ENCODE measurements at regions not wholly inside any gene's neighbourhood (a gene's known extent, or its start where the extent isn't known, plus 50 kb on each side); places are given as distances from the start of the nearest gene placed in this dataset.
A peak's percentile ranks its signal among the peaks of the same experiment; 100 is the strongest.

DNA sequence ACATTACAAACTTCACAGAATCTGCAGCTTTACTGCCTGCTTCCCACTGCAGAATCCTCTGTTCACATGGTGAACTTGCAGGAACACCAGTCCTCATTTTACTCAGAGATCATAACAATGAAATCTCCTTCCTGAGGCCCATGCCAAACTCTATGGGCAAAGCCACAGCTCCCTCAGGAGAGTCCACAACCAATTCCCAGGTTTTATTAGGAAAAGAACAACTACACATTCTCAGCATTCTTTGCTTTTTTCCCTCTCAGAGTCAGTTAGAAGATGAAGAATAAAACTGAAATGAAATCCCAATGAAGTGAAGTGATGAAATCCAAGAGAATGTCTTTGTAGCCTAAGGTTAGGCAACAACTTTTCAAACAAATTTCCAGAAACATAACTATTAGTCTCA lies 233.7 kb downstream of the DSEL start:
- DNase-seq = no peak

DNA sequence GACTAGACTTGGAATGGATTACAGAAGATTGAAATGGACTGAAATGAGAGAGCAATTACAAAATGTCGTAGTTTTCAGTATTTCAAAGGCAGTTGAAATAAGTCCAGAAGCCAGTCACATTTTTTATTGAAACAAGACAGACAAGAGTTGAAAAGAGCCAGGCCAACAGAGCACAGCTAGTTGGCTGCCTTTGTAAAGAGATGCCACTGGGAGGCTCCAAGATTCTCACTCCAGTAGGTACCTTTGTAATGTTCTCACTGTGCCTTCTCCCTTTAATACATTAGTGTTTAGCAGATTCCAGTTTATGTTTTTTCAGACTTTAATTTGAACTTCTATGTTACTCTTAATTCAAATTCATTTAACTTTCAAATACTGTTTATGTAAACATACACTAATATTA lies 234.8 kb downstream of the DSEL start:
- no peak for DNase-seq

DNA sequence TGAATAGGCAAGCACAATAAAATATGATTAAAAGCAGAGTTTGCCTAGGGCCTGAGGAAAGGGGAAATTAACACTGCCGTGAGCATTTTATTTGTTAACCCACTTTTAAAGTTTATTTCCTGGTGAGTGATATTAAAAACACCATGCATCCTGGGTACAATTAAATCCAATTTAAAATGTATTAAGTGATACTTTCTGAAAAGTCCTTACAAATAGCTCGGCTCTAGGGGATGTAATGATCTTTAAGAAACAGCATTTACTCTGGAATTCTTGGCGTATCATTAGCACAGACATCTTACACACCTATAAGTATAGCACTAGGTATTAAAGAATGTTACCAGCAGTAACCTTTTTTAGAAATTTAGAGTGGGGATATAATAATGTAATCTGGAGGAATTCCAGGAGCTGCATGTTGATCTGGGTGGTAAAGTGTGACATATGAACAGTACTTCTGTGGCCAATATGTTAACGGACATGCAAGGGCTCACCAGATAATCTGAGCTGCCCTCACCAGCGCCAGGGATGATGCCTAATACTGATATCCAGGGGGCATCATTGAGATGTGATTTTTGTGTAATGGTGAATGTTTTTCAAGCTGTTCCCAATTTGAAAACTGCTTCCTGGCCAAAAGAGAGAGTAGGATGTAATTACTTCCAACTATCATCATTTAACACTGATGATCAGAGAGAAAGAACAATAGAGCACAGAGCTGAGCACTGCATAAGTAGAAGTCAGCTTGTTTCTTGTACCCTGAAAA lies 235.9 kb downstream of the DSEL start:
- DNase-seq = no peak

DNA sequence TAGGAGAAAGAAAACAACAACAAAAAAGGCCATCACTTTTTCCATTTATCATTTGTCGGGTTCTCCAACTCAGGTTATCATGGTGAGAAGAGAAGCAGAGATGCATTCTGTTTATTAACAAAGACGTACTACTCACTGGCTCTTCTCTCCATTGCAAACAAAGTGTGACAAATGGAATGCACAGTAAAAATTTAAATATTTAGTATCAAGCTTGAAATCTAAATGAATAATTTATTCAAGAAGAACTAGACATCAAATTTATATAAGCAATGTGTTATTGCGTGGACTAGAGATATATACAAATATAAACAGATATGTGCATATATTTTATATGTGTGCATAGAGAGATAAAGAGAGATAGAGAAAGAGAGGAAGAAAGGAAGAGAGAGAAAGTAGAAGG lies 236.5 kb downstream of the DSEL start:
- DNase-seq = no peak

DNA sequence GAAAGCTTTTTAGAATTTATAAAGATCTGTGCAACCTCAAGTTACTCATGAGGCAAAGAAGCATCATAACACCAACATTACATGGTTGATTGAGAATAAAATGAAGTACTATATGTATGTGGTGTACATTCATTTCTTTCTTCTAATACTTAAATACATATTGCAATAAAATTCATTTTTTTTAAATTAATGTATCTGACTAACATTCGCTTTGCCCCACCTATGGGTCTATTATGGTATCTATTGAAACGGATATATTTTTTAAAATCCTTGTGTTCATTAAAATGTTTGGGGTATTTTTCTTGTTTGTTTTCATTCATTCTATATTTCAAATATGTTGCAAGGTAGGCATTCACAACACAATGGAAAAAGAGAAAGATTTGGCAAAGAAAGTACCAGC lies 237.5 kb downstream of the DSEL start:
- no peak for DNase-seq

DNA sequence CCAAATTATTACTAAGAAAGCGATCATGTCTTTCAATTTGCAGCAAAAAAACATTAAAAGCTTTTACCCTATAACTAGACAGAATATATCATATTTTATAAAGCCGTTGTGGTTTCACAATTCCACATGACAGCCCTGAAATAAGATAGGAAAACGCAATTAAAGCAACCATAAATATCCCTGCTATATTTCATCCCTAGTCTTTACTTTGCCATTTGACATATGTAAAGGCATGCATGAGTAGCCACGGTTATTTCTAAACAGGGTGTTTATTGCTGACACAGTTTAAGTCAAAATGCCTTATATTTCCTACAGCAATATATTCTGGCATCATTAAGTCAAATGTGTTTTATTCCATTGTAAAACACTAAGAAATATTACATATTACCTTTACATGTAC lies 239.9 kb downstream of the DSEL start:
- no peak for DNase-seq

DNA sequence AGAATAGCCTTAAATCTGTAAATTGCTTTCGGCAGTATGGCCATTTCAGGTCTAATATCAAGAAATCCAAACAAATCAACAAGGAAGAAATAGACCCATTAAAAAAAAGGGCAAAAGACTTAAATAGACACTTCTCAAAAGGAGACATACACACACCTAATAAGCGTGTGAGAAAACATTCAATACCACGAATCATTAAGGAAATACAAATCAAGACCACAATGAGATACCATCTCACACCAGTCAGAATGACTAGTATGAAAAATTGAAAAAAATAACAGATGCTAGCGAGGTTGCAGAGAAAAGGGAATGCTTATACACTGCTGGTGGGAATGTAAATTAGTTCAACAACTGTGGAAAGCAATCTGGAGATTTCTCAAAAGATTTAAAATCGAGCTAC lies 243.2 kb downstream of the DSEL start:
- no peak for DNase-seq

DNA sequence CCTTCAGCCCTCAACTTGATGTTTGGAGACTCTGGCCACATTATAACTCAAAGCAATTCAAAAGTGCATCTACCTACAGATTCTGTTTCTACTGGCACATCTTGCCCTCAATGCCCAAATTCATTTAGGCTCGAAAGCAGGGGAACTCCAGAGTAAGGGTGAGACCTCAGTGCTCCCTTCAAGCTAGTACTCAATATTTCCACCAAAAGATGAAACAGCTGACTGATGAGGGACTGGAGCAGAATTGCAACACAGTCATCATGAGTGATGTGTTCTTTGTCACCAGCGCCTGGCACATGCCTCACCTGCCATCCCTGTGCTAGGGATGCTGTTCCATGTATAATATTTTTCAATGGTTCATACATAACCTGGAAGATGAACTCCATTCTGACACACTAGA lies 247.3 kb downstream of the DSEL start:
- no peak for DNase-seq

DNA sequence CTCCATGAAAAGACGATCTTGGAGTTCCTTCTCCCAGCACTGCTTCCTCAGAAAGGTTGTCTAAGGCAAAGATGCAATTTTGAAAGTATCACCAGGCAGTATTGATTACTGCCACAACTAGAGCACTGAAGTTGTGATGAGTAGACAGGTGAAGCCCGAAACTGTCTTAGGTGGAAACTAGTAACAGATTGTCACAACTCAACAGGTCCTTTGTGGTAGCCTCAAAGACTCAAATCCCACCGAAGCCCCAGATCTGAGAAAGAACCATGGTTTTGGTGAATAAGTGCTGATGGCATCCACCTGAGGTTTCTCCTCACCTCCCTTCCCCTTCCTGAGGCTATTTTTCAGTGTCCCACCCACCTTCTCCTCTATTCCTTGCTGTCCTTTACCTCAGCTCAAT lies 248.0 kb downstream of the DSEL start:
- DNase-seq = no peak

DNA sequence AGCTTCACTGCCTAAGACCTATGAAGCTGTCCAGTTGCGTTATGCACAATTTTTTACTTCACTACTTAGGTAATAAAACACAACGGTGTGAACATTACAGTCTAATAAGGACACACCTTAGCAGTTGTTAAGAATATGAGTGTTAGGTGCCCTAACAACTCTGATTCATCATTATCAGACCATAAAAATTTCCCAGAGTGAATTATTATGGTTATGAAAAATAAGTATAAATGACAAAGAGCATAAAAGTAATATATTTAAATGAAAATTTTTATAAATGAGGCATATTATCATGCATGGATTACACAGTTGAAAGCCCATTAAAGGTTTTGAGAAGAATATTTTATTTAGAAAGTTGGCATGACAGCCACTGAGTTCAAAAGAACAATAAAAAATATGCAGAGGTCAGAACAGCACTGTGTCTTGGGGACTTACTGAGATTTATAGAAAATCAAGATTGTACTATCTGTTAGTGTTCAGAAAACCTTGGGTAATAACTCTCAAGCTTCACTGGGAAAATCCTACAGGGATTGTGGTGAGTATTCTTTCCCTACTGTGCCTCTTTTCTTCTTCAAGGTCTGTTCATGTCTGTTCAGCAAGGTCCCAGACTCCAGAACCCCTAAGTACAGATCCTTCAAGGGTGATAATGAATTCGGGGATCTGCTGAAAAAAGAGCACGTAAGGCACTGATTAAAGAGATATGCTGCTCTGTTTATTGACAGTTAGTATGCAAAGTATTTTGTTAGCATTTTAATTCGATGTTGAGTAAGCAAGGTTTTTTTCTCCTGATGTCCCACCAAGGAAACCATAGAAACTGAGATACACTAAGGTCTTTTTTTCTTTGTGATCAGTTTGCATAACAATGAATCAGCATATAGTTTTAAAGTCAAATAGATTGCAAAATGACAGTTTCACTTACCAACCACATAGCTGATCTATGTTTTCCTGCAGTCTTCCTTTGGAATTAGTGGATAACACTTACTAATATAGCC lies 250.0 kb downstream of the DSEL start:
- no peak for DNase-seq

DNA sequence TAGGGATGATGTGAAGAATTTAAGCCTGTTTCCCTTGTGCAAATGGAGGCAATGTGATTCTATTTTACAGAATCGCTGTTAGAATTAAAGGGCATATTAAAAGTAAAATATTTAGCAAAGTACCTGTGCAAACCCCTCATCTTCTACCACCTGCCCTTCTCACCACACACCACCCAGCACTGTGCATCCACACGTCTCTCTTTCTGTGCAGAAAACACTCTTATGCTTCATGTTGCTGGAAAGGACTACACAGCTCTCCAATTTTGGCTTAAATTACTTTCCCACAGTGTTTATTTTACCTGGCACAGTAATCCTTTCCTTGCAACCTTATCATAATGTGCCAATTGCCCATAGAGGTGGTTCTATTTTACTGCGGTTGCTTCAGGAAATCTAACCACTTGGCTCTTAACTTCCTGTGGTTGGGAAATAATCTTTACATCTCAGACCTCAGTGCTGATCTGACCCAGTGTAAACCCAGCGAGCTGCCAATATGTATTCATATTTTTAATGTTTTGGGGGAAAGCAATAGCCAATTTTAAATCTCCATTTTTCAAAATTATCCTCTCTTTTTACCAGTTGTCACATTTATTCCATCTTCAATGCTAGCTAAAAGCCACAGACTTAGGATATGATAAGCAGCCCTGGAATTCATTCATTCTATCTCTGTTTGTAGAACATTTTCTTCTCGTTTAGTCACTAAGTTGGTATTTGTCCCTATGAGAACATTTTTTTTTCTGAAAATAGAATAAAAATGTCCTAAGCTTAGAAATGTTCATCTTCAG lies 250.9 kb downstream of the DSEL start:
- no peak for DNase-seq

DNA sequence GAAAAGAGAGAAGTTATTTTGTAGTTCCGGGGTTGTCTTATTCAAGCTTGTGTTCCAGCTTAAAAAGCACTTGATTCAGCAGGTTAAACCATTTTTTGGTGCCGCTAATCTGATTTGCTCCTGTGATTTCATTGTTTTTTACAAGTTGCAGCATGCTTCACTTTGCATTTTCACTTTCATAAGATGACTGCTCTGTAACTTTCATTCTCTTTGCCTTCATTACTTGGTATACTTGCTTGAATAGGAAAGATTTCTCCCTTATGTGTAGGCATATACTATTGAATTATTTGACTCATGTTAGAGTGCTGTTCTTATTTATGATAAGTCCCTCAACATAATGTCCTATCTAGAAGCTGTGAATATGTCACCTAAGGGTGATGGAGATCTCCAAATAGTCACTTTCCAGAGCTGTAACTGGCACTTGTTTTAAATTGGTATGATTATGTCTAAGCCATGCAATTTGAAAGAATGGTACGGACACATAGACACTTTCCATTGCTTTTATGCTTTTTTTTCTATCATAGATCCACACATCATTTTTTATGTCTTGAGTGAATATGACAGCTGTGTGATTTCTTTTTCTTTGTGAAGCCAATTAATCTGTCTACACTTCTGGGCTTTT lies 254.5 kb downstream of the DSEL start:
- no peak for DNase-seq

DNA sequence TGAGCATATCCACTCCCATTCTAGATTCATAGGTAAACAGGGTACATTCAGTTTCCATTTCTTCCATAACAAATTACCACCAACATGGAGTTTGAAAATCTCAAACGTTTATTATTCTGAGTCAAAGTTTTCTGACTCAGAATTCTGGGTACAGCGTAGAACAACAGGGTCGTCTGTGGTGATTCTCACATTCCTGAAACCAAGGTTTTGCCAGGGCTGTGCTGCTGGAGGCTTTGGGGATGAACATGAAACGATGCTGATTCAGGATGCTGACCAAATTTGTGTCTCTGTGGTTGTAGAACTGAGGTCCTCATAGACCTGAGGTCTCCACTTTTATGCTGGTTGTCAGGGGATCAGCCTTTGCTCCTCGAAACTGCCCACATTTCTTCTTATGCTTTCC lies 255.7 kb downstream of the DSEL start:
- DNase-seq = no peak

DNA sequence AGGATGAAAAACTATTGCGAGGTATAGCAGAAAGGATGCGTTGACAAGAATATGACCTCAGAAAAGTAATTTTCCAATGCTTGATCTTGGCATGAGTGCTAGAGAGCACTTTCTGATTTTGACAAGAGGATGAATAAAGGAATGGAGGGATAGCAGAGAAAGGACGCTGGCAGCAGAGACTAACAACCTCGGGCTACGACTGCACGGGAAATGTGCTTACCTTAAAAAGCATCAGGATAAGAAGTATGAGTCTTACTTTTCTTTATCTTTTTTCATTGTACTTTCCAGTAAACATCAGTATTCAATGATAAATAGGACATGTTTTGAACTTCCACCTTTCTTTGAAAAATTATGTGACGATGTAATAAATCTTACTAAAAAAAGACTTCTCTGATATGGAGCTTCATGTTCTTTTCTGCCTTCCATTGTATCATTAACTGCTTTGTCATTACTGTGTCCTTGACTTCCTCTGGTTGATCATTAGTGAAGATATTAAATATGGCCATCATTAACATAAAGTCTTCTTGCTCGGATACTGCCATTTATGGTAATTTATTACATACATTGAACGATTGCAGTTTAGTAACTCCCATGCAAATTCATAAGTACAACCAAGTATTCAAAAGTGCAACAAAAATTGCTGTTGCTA lies 265.6 kb downstream of the DSEL start:
- DNase-seq = no peak

DNA sequence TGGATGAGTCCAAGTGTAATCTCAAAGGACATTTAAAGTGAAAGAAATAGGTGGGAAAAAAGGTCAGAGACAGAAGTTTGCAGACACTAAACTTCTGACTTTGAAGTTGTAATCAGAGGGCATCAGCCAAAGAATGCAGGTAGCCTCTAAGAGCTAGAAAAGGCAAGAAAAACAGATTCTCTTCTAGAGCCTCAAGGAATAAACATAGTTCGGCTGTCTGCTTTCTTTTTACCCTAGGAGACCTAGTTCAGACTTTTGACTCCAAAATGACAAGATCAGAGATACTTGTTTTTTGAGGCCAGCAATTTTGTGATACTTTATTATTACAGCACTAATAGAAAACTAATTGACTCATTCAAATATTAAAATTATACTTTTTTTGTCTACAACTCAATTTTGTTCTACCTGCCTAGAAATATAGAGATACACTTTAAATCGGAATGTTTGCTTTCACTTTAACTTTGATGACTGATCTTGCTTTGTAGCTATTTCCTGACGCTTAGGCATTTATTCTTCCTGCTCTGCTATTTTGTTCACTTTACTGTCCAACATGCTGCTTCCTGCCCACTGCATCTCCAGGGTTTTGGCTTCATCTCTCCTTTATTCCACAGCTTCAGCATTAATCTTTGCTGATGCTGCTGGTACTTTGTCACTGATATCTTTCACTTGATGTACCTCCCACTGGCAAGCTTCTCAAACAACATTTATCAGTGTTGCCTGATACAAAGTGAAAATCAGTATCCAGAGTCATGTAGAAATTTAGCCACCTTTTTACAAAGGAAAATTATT lies 272.5 kb downstream of the DSEL start:
- DNase-seq = no peak

DNA sequence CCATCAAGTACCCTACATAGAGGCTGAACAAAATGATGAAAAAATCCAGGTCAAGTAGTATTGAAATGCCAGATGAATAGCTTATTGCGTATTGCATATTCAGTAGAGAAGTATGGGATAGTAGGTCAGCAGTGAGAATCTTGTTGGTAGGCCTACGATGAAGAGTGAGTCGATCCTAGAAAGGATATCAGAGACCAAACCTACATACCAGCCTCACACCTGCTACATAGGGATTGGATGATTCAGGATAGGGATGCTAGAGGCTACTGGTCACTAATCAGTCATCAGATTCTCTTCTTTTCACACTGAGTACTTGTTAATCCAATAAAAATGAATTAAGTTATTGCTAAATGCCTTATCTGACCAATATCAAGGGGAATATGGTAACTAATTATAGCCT lies 274.5 kb downstream of the DSEL start:
- no peak for DNase-seq

DNA sequence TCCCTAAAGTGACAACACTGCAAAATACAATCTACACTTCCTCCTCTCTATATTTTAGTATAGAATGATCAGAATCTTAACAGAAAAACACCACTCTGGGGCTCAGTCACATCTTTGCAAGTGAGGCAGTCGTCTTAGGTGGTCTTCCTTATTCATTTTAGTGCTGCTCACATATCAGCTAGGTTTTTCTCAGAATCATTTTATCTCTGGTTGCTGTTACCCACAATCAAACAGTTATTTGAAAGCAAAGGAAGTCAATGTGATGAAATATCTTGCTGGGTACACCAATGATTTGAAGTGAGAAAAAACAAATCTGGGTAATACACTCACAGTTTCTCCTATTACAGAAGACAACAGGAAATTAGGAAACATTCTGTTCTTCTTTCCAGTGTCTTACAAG lies 275.2 kb downstream of the DSEL start:
- DNase-seq = no peak

DNA sequence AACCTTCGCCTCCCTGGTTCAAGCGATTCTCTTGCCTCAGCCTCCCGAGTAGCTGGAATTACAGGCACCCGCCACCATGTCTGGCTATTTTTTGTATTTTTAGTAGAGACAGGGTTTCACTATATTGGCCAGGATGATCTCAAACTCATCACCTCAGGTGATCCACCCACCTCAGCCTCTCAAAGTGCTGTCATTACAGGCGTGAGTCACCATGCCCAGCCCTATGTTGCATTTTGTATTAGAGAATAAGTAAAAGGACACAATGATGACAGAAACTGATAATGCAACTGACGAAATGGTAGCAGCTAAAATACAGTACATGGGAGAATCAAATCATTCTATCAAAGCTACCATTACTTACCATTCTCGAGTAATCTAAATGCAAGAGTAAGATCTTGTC lies 276.7 kb downstream of the DSEL start:
- DNase-seq = no peak

DNA sequence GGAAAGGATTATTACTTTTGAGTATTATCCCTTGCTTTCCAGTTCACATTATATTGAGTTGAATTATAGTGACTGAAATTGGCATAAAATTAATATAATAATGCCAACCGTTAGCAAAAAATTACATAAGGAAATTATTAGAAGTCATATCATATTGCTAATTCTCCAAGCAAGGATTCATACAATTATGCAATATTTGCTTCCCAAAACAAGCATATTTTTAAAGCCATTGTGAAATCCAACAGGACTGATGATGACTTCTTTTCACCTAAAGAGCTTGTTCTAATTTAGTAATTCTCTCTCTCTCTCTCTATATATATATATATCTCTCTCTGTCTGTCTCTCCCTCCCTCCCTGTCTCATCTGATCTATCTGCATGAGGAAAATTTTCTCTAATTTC lies 283.5 kb downstream of the DSEL start:
- no peak for DNase-seq

DNA sequence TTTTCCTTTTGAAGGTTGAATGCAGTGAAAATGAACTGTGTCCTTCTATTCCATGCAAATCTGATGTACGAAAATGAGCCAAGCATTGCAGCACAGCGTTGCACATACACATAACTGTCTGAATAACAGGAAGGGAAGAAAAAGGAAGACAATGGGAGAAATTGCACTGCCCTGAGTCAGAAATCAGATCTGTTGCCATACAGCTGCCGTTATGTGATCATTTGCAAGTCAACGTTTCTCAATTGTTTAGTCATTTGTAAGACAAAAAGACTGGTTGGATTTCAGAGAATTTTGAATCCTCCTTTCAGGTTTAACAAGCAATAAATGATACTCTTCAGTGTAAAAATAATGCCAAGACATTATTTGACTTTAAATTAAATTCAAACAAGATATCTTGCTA lies 284.1 kb downstream of the DSEL start:
- DNase-seq = peak; percentile 5

DNA sequence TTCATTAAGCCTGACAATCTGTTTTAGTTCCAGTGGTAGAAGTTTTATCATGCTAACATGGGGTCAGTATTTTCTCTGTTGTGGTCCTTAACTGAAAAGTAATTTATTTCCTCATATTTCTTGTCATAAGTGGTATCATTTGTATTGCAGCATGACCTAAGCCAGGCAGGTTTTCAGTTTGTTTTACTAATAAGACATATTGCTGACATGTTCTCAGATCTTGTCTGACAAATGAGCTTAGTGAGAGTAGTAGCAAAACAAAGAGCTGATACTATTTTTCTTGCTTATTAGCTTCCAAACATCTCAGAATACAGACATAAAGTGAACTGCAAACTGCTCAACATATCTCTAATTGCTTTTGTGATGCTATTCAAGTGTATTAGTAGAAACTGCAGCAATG lies 293.6 kb downstream of the DSEL start:
- DNase-seq = no peak

DNA sequence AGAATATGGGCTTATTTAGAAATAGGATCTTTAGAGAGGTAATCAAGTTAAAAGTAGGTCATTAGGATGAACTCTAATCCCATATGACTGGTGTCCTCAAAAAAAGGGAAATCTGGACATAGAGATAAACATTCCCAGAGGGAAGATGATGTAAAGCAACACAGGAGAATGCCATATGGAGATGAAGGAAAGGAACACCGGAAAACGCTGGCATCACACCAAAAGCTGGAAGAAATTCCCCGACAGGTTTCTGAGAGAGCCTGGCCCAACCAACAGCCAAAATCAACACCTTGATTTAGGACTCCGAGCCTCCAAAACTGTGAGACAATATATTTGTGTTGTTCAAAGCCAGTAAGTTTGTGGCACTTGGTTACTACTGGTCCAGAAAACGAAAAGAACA lies 296.7 kb downstream of the DSEL start:
- DNase-seq = no peak
